ENCODE measurements at regions not wholly inside any gene's neighbourhood (a gene's known extent, or its start where the extent isn't known, plus 50 kb on each side); places are given as distances from the start of the nearest gene placed in this dataset.

GRCh38 chr4:81287101-81287500 is 72.1 kb upstream of the PRKG2 start:
- TF ChIP-seq CTCF (IDR thresholded peaks at IDR 0.05; ENCODE audit: low read depth, low read length): no peak
- TF ChIP-seq EZH2phosphoT487 (IDR thresholded peaks at IDR 0.05; ENCODE audit: low read depth): no peak
